ENCODE measurements at regions not wholly inside any gene's neighbourhood (a gene's known extent, or its start where the extent isn't known, plus 50 kb on each side); places are given as distances from the start of the nearest gene placed in this dataset.

GRCh38 chr9:30476826-30477225 is 1907.6 kb upstream of the ACO1 start:
- H3K4me3 Mint-ChIP-seq (ENCODE audit: unreplicated experiment), result no peak overlapping the region
- no peaks in the 10 kb centered on the region for H3K36me3 Mint-ChIP-seq (ENCODE audit: insufficient read depth, unreplicated experiment)
- ChIA-PET CTCF (no interaction called here), POLR2A (no interaction called here)
- Histone ChIP-seq H3K9me3 (no peaks in the 10 kb centered on the region), H3K36me3 (ENCODE audit: control insufficient read depth, insufficient read depth, low read length) (no peaks in the 10 kb centered on the region), H3K27me3 (replicated peaks; ENCODE audit: control insufficient read depth, insufficient read depth, low read length) (no peaks in the 10 kb centered on the region), H3K4me1 (no peaks in the 10 kb centered on the region), H3K4me3 (ENCODE audit: low read depth, low read length) (no peak overlapping the region)
- no peaks in the 10 kb centered on the region for H3K9me3 Mint-ChIP-seq (ENCODE audit: unreplicated experiment)
- DNase-seq, result no peak
- no peaks in the 10 kb centered on the region for H3K27me3 Mint-ChIP-seq (ENCODE audit: insufficient read depth, unreplicated experiment)
- TF ChIP-seq, protein P1, sequence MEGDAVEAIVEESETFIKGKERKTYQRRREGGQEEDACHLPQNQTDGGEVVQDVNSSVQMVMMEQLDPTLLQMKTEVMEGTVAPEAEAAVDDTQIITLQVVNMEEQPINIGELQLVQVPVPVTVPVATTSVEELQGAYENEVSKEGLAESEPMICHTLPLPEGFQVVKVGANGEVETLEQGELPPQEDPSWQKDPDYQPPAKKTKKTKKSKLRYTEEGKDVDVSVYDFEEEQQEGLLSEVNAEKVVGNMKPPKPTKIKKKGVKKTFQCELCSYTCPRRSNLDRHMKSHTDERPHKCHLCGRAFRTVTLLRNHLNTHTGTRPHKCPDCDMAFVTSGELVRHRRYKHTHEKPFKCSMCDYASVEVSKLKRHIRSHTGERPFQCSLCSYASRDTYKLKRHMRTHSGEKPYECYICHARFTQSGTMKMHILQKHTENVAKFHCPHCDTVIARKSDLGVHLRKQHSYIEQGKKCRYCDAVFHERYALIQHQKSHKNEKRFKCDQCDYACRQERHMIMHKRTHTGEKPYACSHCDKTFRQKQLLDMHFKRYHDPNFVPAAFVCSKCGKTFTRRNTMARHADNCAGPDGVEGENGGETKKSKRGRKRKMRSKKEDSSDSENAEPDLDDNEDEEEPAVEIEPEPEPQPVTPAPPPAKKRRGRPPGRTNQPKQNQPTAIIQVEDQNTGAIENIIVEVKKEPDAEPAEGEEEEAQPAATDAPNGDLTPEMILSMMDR (IDR thresholded peaks at IDR 0.05; ENCODE audit: insufficient read depth in 1 of 2, low read depth in 1 of 2, low read length in 1 of 2, severe bottlenecking in 1 of 2, unreplicated experiment in 1 of 2), result no peak
- no peak overlapping the region for H3K27ac Mint-ChIP-seq (ENCODE audit: unreplicated experiment)
- no peaks in the 10 kb centered on the region for H3K4me1 Mint-ChIP-seq (ENCODE audit: low read depth, unreplicated experiment)
- BruUV-seq (replicated peaks), result no TSS peak
- intact Hi-C loops (cut with micrococcal nuclease; ENCODE audit: unreplicated experiment), result no loop called here

DNA sequence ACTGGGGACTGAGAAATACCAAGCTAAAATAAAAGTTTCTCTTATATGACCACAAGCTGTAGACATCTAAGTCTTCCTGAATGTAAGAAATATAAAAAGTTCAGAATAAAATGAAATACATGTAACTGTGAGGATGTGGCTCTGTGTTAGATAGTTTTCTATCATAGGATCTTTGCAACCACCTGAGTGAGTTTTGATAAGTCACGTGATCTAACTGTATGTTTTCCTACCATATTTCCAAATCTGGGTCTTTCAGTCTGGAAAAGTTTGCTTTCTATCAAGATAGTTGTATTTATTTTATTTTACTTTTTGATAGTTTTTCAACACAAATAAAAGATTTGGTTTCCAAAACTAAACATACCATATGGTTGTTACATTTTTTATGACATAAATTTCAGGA is 1905.8 kb upstream of the ACO1 start:
- H3K9me3 ChIP-seq, result no peaks in the 10 kb centered on the region
- H3K4me1 ChIP-seq, result no peaks in the 10 kb centered on the region
- H3K27me3 Mint-ChIP-seq (ENCODE audit: insufficient read depth, unreplicated experiment), result no peaks in the 10 kb centered on the region
- TF ChIP-seq, protein P1 (IDR thresholded peaks at IDR 0.05; ENCODE audit: insufficient read depth in 1 of 2, low read depth in 1 of 2, low read length in 1 of 2, severe bottlenecking in 1 of 2, unreplicated experiment in 1 of 2), result no peak
- DNase-seq, result no peak
- intact Hi-C loops (cut with micrococcal nuclease; ENCODE audit: unreplicated experiment), result no loop called here
- no peak overlapping the region for H3K4me3 ChIP-seq (ENCODE audit: low read depth, low read length)
- no peak overlapping the region for H3K27ac Mint-ChIP-seq (ENCODE audit: unreplicated experiment)
- H3K4me3 Mint-ChIP-seq (ENCODE audit: unreplicated experiment), result no peak overlapping the region
- H3K36me3 ChIP-seq (ENCODE audit: control insufficient read depth, insufficient read depth, low read length), result no peaks in the 10 kb centered on the region
- no peaks in the 10 kb centered on the region for H3K36me3 Mint-ChIP-seq (ENCODE audit: insufficient read depth, unreplicated experiment)
- CTCF ChIA-PET, result no interaction called here
- H3K9me3 Mint-ChIP-seq (ENCODE audit: unreplicated experiment), result no peaks in the 10 kb centered on the region
- BruUV-seq (replicated peaks), result no TSS peak
- H3K4me1 Mint-ChIP-seq (ENCODE audit: low read depth, unreplicated experiment), result no peaks in the 10 kb centered on the region
- no peaks in the 10 kb centered on the region for H3K27me3 ChIP-seq (replicated peaks; ENCODE audit: control insufficient read depth, insufficient read depth, low read length)
- POLR2A ChIA-PET, result no interaction called here

- BruUV-seq (replicated peaks), result no TSS peak
- H3K4me1 Mint-ChIP-seq (ENCODE audit: low read depth, unreplicated experiment), result no peaks in the 10 kb centered on the region
- H3K4me3 ChIP-seq (ENCODE audit: low read depth, low read length), result no peak overlapping the region
- TF ChIP-seq, protein P1 (IDR thresholded peaks at IDR 0.05; ENCODE audit: insufficient read depth in 1 of 2, low read depth in 1 of 2, low read length in 1 of 2, severe bottlenecking in 1 of 2, unreplicated experiment in 1 of 2), result no peak
- H3K27me3 ChIP-seq (replicated peaks; ENCODE audit: control insufficient read depth, insufficient read depth, low read length), result no peaks in the 10 kb centered on the region
- H3K27me3 Mint-ChIP-seq (ENCODE audit: insufficient read depth, unreplicated experiment), result no peaks in the 10 kb centered on the region
- no peak overlapping the region for H3K4me3 Mint-ChIP-seq (ENCODE audit: unreplicated experiment)
- intact Hi-C loops (cut with micrococcal nuclease; ENCODE audit: unreplicated experiment), result no loop called here
- no peaks in the 10 kb centered on the region for H3K4me1 ChIP-seq
- DNase-seq, result no peak
- H3K9me3 ChIP-seq, result no peaks in the 10 kb centered on the region
- ChIA-PET POLR2A (no interaction called here), CTCF (no interaction called here)
- no peaks in the 10 kb centered on the region for H3K36me3 ChIP-seq (ENCODE audit: control insufficient read depth, insufficient read depth, low read length)
- no peak overlapping the region for H3K27ac Mint-ChIP-seq (ENCODE audit: unreplicated experiment)
- no peaks in the 10 kb centered on the region for H3K36me3 Mint-ChIP-seq (ENCODE audit: insufficient read depth, unreplicated experiment)
- no peaks in the 10 kb centered on the region for H3K9me3 Mint-ChIP-seq (ENCODE audit: unreplicated experiment)
These were observed 1901.9 kb upstream of the ACO1 start for GRCh38 chr9:30482499-30482898.
